Astrocyte of the hippocampus (primary cell): ENCODE measurements at regions not wholly inside any gene's neighbourhood (a gene's known extent, or its start where the extent isn't known, plus 50 kb on each side); places are given as distances from the start of the nearest gene placed in this dataset.

Source experiments
- DNase-seq: peaks from one replicate; pipeline ENCODE4 v3.0.0; 2011; ENCODE audit warnings: low read depth, low spot score

GRCh38 chr2:228654707-228655106, 473.2 kb upstream of the SPHKAP start:
- no peak for DNase-seq

DNA sequence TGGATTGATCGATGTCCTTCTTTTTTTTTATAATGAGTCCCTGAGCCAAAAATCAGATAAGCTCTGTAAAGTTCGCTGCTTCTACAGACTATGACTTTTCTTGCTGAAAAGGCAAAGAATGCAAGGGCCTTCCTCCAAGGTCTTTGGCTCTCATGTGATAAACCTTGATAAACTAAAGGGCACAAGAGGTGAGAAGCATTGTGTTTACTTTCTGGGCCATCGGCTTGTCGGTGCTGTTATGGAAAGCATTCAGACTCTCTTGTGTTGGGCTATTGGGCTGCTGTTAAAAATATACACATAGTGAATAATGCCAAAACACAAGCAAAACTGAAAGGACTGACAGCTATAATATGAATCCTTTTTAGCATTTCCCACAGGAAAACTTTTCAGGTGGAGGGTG, 472.4 kb upstream of the SPHKAP start:
- no peak for DNase-seq

GRCh38 chr2:228652366-228652765, 470.9 kb upstream of the SPHKAP start:
- peak; percentile 2 for DNase-seq

GRCh38 chr2:228649876-228650275, 468.4 kb upstream of the SPHKAP start:
- no peak for DNase-seq

DNA sequence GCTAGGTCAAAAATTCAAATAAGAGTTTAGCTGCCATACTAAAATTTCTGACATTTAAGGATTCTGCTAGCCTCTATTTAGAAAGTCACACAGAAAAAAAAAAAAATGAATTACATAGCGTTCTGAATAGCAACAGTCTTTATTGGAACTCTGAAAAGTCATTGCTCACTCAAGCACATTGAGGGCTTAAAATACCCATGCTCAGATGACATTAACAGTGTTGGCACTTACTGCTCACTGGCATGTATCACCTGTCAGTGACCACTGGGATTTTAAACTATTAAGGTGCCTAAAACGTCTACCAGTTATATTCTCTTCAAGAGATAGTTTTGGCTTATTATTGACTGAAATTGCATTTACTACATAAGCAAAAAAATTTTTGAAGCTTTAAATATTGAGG, 468.0 kb upstream of the SPHKAP start:
- DNase-seq, result no peak

DNA sequence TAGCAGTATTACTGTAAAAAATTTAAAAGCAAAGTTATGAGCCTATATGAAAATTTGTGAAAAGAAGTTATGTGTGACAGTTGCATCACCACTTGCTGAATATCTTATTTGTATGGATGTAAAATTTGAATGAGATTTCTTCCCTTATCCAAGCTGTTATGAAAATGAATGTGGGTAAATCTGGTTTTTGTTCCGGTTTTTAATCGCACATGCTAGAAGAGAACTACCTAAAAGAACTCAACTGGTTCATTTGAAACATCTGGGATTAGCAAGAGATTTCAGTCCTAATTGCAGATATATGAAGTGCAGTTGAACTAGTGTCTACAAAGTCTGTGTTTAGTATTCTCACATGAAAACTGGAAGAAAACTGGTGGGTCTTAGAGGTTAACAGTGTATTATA, 467.1 kb upstream of the SPHKAP start:
- DNase-seq, result no peak

- no peak for DNase-seq
Measured at GRCh38 chr2:228646061-228646460, 464.6 kb upstream of the SPHKAP start.

- DNase-seq, result no peak
Measured at GRCh38 chr2:228644199-228644598, 462.7 kb upstream of the SPHKAP start.

- DNase-seq, result no peak
Measured at GRCh38 chr2:228642861-228643260, 461.4 kb upstream of the SPHKAP start.

DNA sequence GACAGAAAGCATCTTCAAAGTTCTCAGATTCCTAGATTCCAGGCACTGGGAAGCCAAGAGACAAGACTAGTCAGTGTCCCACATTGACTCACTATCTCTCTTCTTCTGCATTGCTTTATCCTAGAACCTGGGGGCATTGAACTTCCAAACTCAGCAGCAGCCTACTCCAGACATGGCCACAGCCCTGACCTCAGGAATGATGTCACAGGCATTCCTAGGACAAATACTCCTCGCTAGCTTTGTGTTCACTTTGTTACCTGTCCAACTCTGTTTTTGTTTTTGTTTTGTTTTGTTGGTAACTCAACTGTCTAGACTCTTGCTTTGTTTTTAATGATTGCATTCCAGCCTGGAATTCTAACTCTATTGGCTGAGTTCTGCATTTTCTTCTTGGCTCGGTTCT, 449.3 kb upstream of the SPHKAP start:
- no peak for DNase-seq

GRCh38 chr2:228629251-228629650, 447.8 kb upstream of the SPHKAP start:
- no peak for DNase-seq

DNA sequence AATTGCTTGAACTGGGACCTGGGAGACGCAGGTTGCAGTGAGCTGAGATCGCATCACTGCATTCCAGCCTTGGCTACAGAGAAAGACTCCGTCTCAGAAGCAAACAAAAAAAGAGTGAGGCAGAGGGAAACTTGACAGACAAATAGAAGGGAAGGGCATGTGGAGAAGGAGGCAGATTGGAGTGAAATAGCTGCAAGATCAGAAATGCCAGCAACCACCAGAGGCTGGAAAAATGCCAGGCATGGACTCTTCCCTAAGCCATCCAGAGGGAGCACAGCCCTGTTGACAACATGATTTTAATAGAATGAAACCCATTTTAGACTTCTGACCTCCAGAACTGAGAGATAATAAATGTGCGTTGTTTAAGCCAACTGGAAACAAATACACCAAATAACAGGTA, 447.2 kb upstream of the SPHKAP start:
- no peak for DNase-seq

GRCh38 chr2:228627510-228627909, 446.0 kb upstream of the SPHKAP start:
- DNase-seq, result no peak

- no peak for DNase-seq
Measured at GRCh38 chr2:228625481-228625880, 444.0 kb upstream of the SPHKAP start.

DNA sequence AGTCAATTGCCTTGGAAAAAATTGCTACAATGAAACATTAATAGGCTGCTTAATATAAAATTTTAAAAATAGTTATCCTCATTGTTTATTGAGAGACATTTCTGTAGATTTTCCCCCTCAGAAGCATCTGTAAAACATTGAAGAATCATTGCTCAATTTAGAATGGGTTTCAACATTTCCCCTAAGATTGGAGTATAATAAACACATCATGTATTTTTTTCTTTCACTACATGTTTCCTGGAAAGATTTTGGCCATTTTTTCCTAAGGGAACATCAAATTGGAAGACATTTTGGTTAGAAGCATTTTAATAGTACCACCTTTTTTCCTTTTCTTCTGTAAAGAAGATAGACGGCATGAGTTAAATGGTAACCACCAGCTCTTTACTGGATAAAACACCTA, 443.2 kb upstream of the SPHKAP start:
- no peak for DNase-seq

- DNase-seq, result no peak
Measured at GRCh38 chr2:228615496-228615895, 434.0 kb upstream of the SPHKAP start.

DNA sequence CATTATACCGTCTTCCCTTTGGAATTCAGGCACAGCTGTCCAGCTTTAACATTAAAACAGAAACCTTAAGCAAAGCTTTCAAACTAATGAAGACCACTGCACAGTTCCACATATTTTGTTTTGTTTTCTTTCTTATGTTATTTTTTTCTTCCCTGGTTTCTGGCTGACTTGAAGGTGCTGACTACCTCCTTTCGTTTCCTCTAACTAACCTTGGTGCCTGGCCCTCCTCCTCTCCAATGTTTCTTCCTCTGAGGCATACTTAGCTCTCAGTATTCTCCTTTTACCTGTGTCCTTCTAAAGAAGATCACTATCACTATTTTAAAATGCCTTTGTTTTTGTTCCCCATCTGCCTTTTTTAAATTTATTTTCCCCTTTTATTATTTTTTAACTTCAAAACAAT, 433.3 kb upstream of the SPHKAP start:
- DNase-seq, result no peak

DNA sequence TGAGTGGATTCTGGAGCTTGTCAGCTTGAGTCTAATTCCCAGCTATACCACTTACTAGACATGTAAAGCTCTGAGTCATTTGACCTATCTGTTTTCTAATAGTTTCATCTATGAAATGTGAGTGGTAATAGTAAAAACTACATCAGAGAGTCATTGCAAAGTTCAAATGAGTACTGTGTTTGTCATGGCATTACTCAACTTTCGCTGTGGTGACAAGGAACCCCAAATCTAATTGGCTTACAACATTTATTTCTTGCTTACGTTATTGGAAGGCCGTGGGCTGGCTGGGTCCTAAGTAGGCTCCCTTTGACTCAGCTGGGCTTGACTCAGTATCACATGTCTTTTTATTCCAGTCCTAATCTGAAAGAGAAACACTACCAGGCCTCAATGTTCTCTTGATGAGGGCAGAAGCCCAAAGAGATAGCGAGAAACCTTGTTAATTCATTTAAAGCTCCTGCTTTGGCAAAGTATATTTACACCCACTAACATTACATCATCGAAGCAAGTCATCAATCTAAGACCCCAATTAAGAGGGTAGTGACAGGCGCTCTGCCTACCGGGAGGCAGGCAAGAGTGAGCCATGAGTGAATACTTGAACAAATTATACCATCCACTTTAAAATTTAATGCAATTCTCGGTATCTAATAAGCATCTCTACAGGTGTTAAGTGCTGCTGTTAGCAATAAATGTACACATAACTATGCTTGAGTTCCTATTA, 431.8 kb upstream of the SPHKAP start:
- DNase-seq, result peak; percentile 1

GRCh38 chr2:228611171-228611570, 429.7 kb upstream of the SPHKAP start:
- no peak for DNase-seq

DNA sequence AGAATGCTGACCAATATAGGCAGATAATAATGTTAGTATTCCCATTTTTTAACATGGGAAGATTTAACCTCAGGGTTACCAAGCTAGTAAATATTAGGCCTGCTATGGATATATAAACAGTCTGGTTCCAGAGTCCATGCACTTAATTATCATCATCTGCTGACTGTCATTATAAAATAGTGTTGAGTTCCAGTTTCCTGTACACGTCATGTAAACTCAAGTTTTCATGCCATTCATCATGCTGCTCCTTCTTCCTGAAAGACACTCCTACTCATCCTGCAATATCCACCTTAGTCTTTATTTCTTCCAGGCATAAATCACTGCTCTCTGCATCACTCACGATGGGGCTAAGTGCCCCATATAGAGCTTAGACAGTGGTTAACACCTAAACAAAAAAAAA, 420.8 kb upstream of the SPHKAP start:
- no peak for DNase-seq

- DNase-seq, result peak; percentile 7
Measured at GRCh38 chr2:228600265-228600664, 418.8 kb upstream of the SPHKAP start.

DNA sequence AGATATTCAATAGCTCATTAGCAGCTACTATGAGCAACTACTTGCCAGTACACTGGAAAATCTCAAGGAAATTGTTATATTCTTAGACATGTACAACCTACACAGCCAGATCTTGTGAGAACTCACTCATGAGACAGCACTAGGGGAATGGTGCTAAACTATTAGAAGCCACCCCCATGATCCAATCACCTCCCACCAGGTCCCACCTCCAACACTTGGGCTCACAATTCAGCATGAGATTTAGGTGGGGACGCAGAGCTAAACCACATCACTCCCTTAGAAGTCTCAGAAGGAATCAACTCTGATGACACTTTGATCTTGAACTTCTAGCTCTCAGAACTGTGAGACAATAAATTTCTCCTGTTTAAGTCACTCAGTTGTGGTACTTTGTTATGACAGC, 418.3 kb upstream of the SPHKAP start:
- DNase-seq, result no peak

GRCh38 chr2:228599297-228599696, 417.8 kb upstream of the SPHKAP start:
- no peak for DNase-seq

GRCh38 chr2:228597032-228597431, 415.5 kb upstream of the SPHKAP start:
- no peak for DNase-seq
